Upper lobe of left lung (tissue), 6 donors: ENCODE measurements at regions not wholly inside any gene's neighbourhood (a gene's known extent, or its start where the extent isn't known, plus 50 kb on each side); places are given as distances from the start of the nearest gene placed in this dataset.

Source experiments
- ATAC-seq, 2 donors: fragments of 200-7000 bp; cut with Tn5 transposase; one replicate each; pipeline ENCODE4 v1.9.1; 2022; ENCODE audit warnings: mild to moderate bottlenecking in 2 of 2, moderate library complexity in 2 of 2; ENCODE audit not compliant: low FRiP score in 2 of 2
- DNase-seq, 2 donors: peaks; one replicate each; pipeline ENCODE4 v3.0.0-alpha.2; 2019 to 2020
- H3K27ac ChIP-seq, 4 donors: fragments of 200-600 bp; sonication (generic); one replicate each; pipeline ENCODE4 v1.5.1; 2016 to 2019
- H3K27me3 ChIP-seq, 4 donors: fragments of 200-600 bp; sonication (generic); one replicate each; pipeline ENCODE4 v1.5.1; 2017 to 2019
- H3K36me3 ChIP-seq, 4 donors: fragments of 200-600 bp; sonication (generic); one replicate each; pipeline ENCODE4 v1.5.1; 2016 to 2019
- H3K4me1 ChIP-seq, 4 donors: fragments of 200-600 bp; sonication (generic); one replicate each; pipeline ENCODE4 v1.5.1; 2018 to 2019
- H3K4me3 ChIP-seq, 4 donors: fragments of 200-600 bp; sonication (generic); one replicate each; pipeline ENCODE4 v1.5.1; 2017 to 2019; ENCODE audit warnings: mild to moderate bottlenecking in 2 of 4, moderate library complexity in 1 of 4
- H3K9me3 ChIP-seq, 4 donors: fragments of 200-600 bp; sonication (generic); one replicate each; pipeline ENCODE4 v1.5.1; 2018 to 2019
- CTCF ChIP-seq, 6 experiments: fragments of 450-650 bp in 4 of 6; fragments of 200-600 bp in 2 of 6; sonication (generic) in 2 of 6; IDR thresholded peaks; one replicate each; pipeline ENCODE4 v1.5.1; 2016 to 2019; ENCODE audit warnings: antibody characterized with exemption in 6 of 6
- EP300 ChIP-seq, 4 donors: sonication (generic); formaldehyde crosslinking; IDR thresholded peaks; one replicate each; pipeline ENCODE4 v1.5.1; 2017; ENCODE audit warnings: antibody characterized with exemption in 4 of 4, control low read depth in 2 of 4
- POLR2A ChIP-seq, 4 donors: fragments of 450-650 bp; IDR thresholded peaks; one replicate each; pipeline ENCODE4 v1.5.1; 2016 to 2017; ENCODE audit warnings: antibody characterized with exemption in 4 of 4, mild to moderate bottlenecking in 2 of 4
- POLR2AphosphoS5 ChIP-seq, 2 donors: sonication (generic); formaldehyde crosslinking; IDR thresholded peaks; one replicate each; pipeline ENCODE4 v1.5.1; 2017; ENCODE audit warnings: antibody characterized with exemption in 2 of 2
- WGBS, 2 donors: methylation state at CpG; one replicate each; pipeline ENCODE4 v1.1.5; 2017 to 2018; 5-methylcytosine and 5-hydroxymethylcytosine counted together
- donor health status: DM: no; HTN: no; CAD: no; lungs with moderate emphysema.
- donor health status: DM: no; HTN: yes; CAD: no; lungs with severe emphysema.

DNA sequence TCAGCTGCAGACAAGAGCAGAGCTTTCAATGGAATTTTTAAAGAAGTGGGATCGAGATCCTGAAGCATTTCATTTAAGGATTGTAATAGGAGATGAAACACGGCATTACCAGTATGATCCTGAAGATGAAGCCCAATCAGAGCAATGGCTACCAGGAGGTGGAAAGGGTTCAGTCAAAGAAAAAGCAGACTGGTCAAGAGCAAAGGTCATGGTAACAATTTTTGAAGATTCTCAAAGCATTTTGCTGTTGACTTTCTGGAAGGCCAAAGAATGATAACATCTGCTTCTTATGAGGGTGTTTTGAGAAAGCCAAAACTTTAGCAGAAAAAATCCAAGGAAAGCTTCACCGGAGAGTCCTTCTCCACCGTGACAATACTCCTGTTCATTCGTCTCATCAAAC, 204.3 kb upstream of the EEA1 start:
- Histone ChIP-seq H3K27ac (no peak overlapping the region), H3K9me3 (no peaks in the 10 kb centered on the region), H3K36me3 (no peaks in the 10 kb centered on the region), H3K27me3 (no peaks in the 10 kb centered on the region), H3K4me3 (no peak overlapping the region), H3K4me1 (peaks cover 14 to 27% (median 20%) of the 10 kb centered on the region in 4 donors)
- WGBS, 2 donors, result 93 to 96% methylated on average over 5 of the region's 5 CpGs
- TF ChIP-seq EP300 (IDR thresholded peaks at IDR 0.05), result no peak
- no peak for TF ChIP-seq CTCF (IDR thresholded peaks at IDR 0.05)
- no peak for TF ChIP-seq POLR2A (IDR thresholded peaks at IDR 0.05)
- TF ChIP-seq POLR2AphosphoS5 (IDR thresholded peaks at IDR 0.05), result no peak
- ATAC-seq (no peak), DNase-seq (no peak)

DNA sequence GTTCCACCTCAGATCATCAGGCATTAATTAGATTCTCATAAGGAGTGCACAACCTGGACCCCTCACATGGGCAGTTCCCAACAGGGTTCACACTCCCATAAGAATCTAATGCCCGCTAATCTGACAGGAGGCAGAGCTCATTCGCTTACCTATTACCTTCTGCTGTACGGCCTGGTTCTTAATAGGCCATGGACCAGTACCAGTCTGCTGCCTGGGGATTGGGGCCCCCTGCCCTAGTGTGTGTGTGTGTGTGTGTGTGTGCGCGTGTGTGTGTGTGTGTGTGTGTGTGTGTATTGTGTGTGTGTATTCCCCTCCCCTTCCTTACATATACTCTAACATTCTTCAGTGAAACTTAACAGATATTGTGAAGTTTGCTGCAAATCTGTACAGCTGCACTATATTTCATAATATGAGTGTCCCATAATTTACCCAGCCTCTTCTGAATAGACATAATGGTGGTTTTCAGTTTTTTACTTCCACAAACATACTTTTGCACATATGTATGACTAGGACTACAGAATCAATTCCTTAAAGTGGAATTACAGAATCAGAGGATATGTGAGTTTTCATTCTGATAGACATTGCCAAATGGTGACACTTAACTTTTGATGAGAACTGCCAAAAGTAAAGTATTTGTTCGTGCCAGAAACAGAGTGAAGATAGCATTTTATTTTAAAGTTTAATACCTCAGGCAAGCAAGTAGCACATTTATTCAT, 205.2 kb upstream of the EEA1 start:
- ATAC-seq (no peak), DNase-seq (no peak)
- no peak for TF ChIP-seq CTCF (IDR thresholded peaks at IDR 0.05)
- TF ChIP-seq POLR2A (IDR thresholded peaks at IDR 0.05), result no peak
- TF ChIP-seq EP300 (IDR thresholded peaks at IDR 0.05), result no peak
- no peak for TF ChIP-seq POLR2AphosphoS5 (IDR thresholded peaks at IDR 0.05)
- no peaks in the 10 kb centered on the region for H3K9me3 ChIP-seq
- no peaks in the 10 kb centered on the region for H3K36me3 ChIP-seq
- peaks cover 12 to 31% (median 20%) of the 10 kb centered on the region in 4 donors for H3K4me1 ChIP-seq
- no peak overlapping the region for H3K4me3 ChIP-seq
- H3K27ac ChIP-seq, result peak overlapping the region in 2 of 4 donors; percentile 78 to 80
- WGBS, 2 donors, result 58 to 65% methylated on average over 6 of the region's 6 CpGs
- H3K27me3 ChIP-seq, result no peaks in the 10 kb centered on the region

DNA sequence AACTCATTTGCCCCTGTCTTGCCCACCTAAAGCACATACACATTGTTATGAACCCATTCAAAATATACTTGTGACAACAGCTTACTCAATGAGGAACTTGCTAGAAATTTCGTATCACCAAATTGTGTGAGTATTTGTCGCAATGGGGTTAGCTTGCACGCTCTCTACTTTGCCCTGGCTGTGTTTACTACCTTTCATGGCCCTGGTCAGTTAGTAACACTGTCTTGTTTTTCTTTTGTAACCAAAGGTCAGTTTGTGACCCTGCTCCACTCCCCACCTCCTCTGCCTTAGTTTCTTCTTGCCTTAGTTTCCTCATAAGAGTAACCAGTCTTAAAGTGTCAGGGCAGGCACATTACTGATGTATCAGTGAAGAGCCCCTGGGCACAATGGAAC, 205.8 kb upstream of the EEA1 start:
- Histone ChIP-seq H3K4me3 (no peak overlapping the region), H3K9me3 (no peaks in the 10 kb centered on the region), H3K36me3 (no peaks in the 10 kb centered on the region), H3K27me3 (no peaks in the 10 kb centered on the region), H3K4me1 (peaks cover 12 to 31% (median 20%) of the 10 kb centered on the region in 4 donors), H3K27ac (peak overlapping the region; percentile 43 to 80 (median 74))
- WGBS, 2 donors, result 54 to 82% methylated on average over 3 of the region's 3 CpGs
- no peak for DNase-seq
- no peak for ATAC-seq
- no peak for TF ChIP-seq CTCF (IDR thresholded peaks at IDR 0.05)
- TF ChIP-seq POLR2A (IDR thresholded peaks at IDR 0.05), result no peak
- TF ChIP-seq POLR2AphosphoS5 (IDR thresholded peaks at IDR 0.05), result no peak
- no peak for TF ChIP-seq EP300 (IDR thresholded peaks at IDR 0.05)

GRCh38 chr12:93135286-93136239, 206.5 kb upstream of the EEA1 start:
- 64 to 69% methylated on average over 6 of the region's 6 CpGs for WGBS, 2 donors
- H3K4me1 ChIP-seq, result peaks cover 12 to 28% (median 19%) of the 10 kb centered on the region in 4 donors
- H3K27ac ChIP-seq, result peak overlapping the region; percentile 43 to 80 (median 74)

More at GRCh38 chr12:93135286-93136239, 206.5 kb upstream of the EEA1 start:
- no peak for TF ChIP-seq POLR2A (IDR thresholded peaks at IDR 0.05)
- no peak for TF ChIP-seq POLR2AphosphoS5 (IDR thresholded peaks at IDR 0.05)
- TF ChIP-seq CTCF (IDR thresholded peaks at IDR 0.05), result no peak
- TF ChIP-seq EP300 (IDR thresholded peaks at IDR 0.05), result no peak
- no peak for DNase-seq
- no peak overlapping the region for H3K4me3 ChIP-seq
- H3K27me3 ChIP-seq, result no peaks in the 10 kb centered on the region
- no peaks in the 10 kb centered on the region for H3K9me3 ChIP-seq
- ATAC-seq, result no peak
- H3K36me3 ChIP-seq, result no peaks in the 10 kb centered on the region
